ENCODE measurements at regions not wholly inside any gene's neighbourhood (a gene's known extent, or its start where the extent isn't known, plus 50 kb on each side); places are given as distances from the start of the nearest gene placed in this dataset.

GRCh38 chr7:46695051-46695708 lies 774.1 kb upstream of the IGFBP3 start:
- TF ChIP-seq POLR2A (IDR thresholded peaks at IDR 0.05; ENCODE audit: low read depth, low read length) (no peak), SPI1 (IDR thresholded peaks at IDR 0.05; ENCODE audit: low read depth, low read length) (no peak), TAF1 (IDR thresholded peaks at IDR 0.05; ENCODE audit: low read depth, low read length) (no peak), POLR2AphosphoS5 (IDR thresholded peaks at IDR 0.05; ENCODE audit: low read depth, low read length) (no peak), PAX5 (IDR thresholded peaks at IDR 0.05; ENCODE audit: insufficient read depth, low read length, severe bottlenecking) (no peak), POU2F2 (IDR thresholded peaks at IDR 0.05; ENCODE audit: low read depth, low read length) (no peak)
